ENCODE measurements at regions not wholly inside any gene's neighbourhood (a gene's known extent, or its start where the extent isn't known, plus 50 kb on each side); places are given as distances from the start of the nearest gene placed in this dataset.

DNA sequence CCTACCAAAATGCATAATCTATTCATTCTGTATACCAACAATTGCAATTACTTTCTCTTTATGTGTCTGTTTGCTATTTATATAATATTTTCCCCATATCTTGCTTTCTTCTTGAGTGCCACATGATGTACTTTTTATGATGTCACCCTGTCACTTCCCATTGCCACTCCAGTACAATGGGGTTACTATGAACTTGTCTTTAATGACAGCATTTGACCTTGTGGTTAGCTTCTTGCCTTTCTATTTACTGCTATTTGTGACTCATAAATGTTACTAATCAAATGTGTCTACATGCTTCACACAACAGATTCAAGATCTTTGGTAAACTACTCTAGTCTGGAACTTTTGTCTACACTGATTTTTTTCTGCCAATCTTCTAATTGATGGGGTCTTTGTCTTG, 486.3 kb downstream of the NR4A2 start:
- TF ChIP-seq, protein P1, sequence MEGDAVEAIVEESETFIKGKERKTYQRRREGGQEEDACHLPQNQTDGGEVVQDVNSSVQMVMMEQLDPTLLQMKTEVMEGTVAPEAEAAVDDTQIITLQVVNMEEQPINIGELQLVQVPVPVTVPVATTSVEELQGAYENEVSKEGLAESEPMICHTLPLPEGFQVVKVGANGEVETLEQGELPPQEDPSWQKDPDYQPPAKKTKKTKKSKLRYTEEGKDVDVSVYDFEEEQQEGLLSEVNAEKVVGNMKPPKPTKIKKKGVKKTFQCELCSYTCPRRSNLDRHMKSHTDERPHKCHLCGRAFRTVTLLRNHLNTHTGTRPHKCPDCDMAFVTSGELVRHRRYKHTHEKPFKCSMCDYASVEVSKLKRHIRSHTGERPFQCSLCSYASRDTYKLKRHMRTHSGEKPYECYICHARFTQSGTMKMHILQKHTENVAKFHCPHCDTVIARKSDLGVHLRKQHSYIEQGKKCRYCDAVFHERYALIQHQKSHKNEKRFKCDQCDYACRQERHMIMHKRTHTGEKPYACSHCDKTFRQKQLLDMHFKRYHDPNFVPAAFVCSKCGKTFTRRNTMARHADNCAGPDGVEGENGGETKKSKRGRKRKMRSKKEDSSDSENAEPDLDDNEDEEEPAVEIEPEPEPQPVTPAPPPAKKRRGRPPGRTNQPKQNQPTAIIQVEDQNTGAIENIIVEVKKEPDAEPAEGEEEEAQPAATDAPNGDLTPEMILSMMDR (IDR thresholded peaks at IDR 0.05), result no peak
- TF ChIP-seq EP300 (IDR thresholded peaks at IDR 0.05), result no peak
- TF ChIP-seq POLR2A (IDR thresholded peaks at IDR 0.05), result no peak

All from gastroesophageal sphincter (tissue), 3 donors.